Fibroblast of lung (primary cell): ENCODE measurements at regions not wholly inside any gene's neighbourhood (a gene's known extent, or its start where the extent isn't known, plus 50 kb on each side); places are given as distances from the start of the nearest gene placed in this dataset.

Experiments
- DNase-seq, 2 donors: peaks; one replicate each; pipeline versions ENCODE4 v3.0.0 to v3.0.0-alpha.2; 2010; ENCODE audit warnings: low read depth in 2 of 2
- H2AFZ ChIP-seq: 2 replicates; pipeline ENCODE4 v1.5.1; 2012; ENCODE audit warnings: low read length, control low read depth, inconsistent platforms
- H3K27ac ChIP-seq: 2 replicates; pipeline ENCODE4 v1.5.1; 2011; ENCODE audit warnings: low read length, control low read depth; ENCODE audit not compliant: insufficient read depth
- H3K27me3 ChIP-seq: 2 replicates; pipeline ENCODE4 v1.5.1; 2011; ENCODE audit warnings: mild to moderate bottlenecking, low read length; ENCODE audit not compliant: control insufficient read depth, insufficient read depth
- H3K36me3 ChIP-seq: 2 replicates; pipeline ENCODE4 v1.5.1; 2011; ENCODE audit warnings: low read length; ENCODE audit not compliant: control insufficient read depth, insufficient read depth
- H3K4me1 ChIP-seq: 2 replicates; pipeline ENCODE4 v1.5.1; 2011; ENCODE audit warnings: low read length; ENCODE audit not compliant: control insufficient read depth, insufficient read depth; ENCODE audit errors: extremely low read depth
- H3K4me2 ChIP-seq: 2 replicates; pipeline ENCODE4 v1.5.1; 2011; ENCODE audit warnings: low read length, control low read depth; ENCODE audit not compliant: insufficient read depth; ENCODE audit errors: extremely low read depth
- H3K4me3 ChIP-seq, 4 experiments: fragments of 200-600 bp in 1 of 4; sonication (generic) in 1 of 4; replicated peaks in 1 of 4; 2 replicates each; pipeline ENCODE4 v1.5.1; 2011 to 2016; ENCODE audit warnings: low read length in 4 of 4, low read depth in 3 of 4, mild to moderate bottlenecking in 3 of 4, control low read depth in 2 of 4, inconsistent platforms in 1 of 4, mixed read lengths in 1 of 4; ENCODE audit not compliant: insufficient read depth in 1 of 4; ENCODE audit errors: control extremely low read depth in 1 of 4
- H3K79me2 ChIP-seq: 2 replicates; pipeline ENCODE4 v1.5.1; 2012; ENCODE audit warnings: mild to moderate bottlenecking, low read length, inconsistent platforms; ENCODE audit not compliant: control insufficient read depth, insufficient read depth
- H3K9ac ChIP-seq: 2 replicates; pipeline ENCODE4 v1.5.1; 2011; ENCODE audit warnings: mild to moderate bottlenecking, low read length, control low read depth; ENCODE audit not compliant: insufficient read depth
- H3K9me3 ChIP-seq: 2 replicates; pipeline ENCODE4 v1.5.1; 2012; ENCODE audit warnings: low read depth, low read length; ENCODE audit not compliant: control insufficient read depth, insufficient read depth
- H4K20me1 ChIP-seq: 2 replicates; pipeline ENCODE4 v1.5.1; 2011; ENCODE audit warnings: low read length; ENCODE audit not compliant: control insufficient read depth, insufficient read depth; ENCODE audit errors: extremely low read depth
- CTCF ChIP-seq, 2 donors: IDR thresholded peaks in 1 of 2; conservative IDR thresholded peaks in 1 of 2; 1 replicate in 1 of 2; 2 replicates in 1 of 2; pipeline ENCODE4 v1.5.1; 2011 to 2012; ENCODE audit warnings: low read length in 2 of 2, control low read depth in 1 of 2, inconsistent platforms in 1 of 2, low read depth in 1 of 2, mild to moderate bottlenecking in 1 of 2
- EZH2 ChIP-seq: IDR thresholded peaks from 2 replicates; pipeline ENCODE4 v1.5.1; 2012; ENCODE audit warnings: low read length, control low read depth, mild to moderate bottlenecking; ENCODE audit errors: missing control alignments

- no peak overlapping the region for H3K4me2 ChIP-seq
- peaks cover 15% of the 10 kb centered on the region for H3K4me1 ChIP-seq
- DNase-seq = no peak
- H3K4me3 ChIP-seq = no peak overlapping the region
- no peak overlapping the region for H2AFZ ChIP-seq
- H3K9ac ChIP-seq = no peak overlapping the region
- no peaks in the 10 kb centered on the region for H4K20me1 ChIP-seq
- no peaks in the 10 kb centered on the region for H3K79me2 ChIP-seq
- H3K9me3 ChIP-seq = no peaks in the 10 kb centered on the region
- H3K36me3 ChIP-seq = no peaks in the 10 kb centered on the region
- H3K27me3 ChIP-seq = no peaks in the 10 kb centered on the region
- no peak for TF ChIP-seq EZH2
- TF ChIP-seq CTCF (conservative IDR thresholded peaks at IDR 0.05 in 1 of 2, IDR thresholded peaks at IDR 0.05 in 1 of 2; ENCODE audit: low read depth in 1 of 2, low read length in 2 of 2) = no peak
- H3K27ac ChIP-seq = no peak overlapping the region
Measured at GRCh38 chr7:41187322-41187721, 515.6 kb downstream of the INHBA start.

GRCh38 chr7:41185851-41186250 is 517.0 kb downstream of the INHBA start:
- peaks cover 15% of the 10 kb centered on the region for H3K4me1 ChIP-seq
- DNase-seq = no peak

GRCh38 chr7:41183741-41184140 is 519.1 kb downstream of the INHBA start:
- Histone ChIP-seq H3K27ac (no peak overlapping the region), H2AFZ (no peak overlapping the region), H3K9ac (no peak overlapping the region), H3K4me2 (no peak overlapping the region), H3K27me3 (no peaks in the 10 kb centered on the region), H3K79me2 (no peaks in the 10 kb centered on the region), H3K4me3 (no peak overlapping the region), H3K9me3 (no peaks in the 10 kb centered on the region), H3K36me3 (no peaks in the 10 kb centered on the region), H4K20me1 (no peaks in the 10 kb centered on the region), H3K4me1 (peaks cover 8% of the 10 kb centered on the region)
- TF ChIP-seq EZH2 = no peak
- no peak for TF ChIP-seq CTCF (conservative IDR thresholded peaks at IDR 0.05 in 1 of 2, IDR thresholded peaks at IDR 0.05 in 1 of 2; ENCODE audit: low read depth in 1 of 2, low read length in 2 of 2)
- DNase-seq = no peak

More at GRCh38 chr7:41185851-41186250, 517.0 kb downstream of the INHBA start:
- no peaks in the 10 kb centered on the region for H3K36me3 ChIP-seq
- no peak overlapping the region for H3K27ac ChIP-seq
- H3K27me3 ChIP-seq = no peaks in the 10 kb centered on the region
- TF ChIP-seq CTCF (conservative IDR thresholded peaks at IDR 0.05 in 1 of 2, IDR thresholded peaks at IDR 0.05 in 1 of 2; ENCODE audit: low read depth in 1 of 2, low read length in 2 of 2) (no peak), EZH2 (no peak)
- no peaks in the 10 kb centered on the region for H3K79me2 ChIP-seq
- no peak overlapping the region for H3K4me3 ChIP-seq
- no peak overlapping the region for H3K9ac ChIP-seq
- H2AFZ ChIP-seq = no peak overlapping the region
- H3K9me3 ChIP-seq = no peaks in the 10 kb centered on the region
- no peak overlapping the region for H3K4me2 ChIP-seq
- H4K20me1 ChIP-seq = no peaks in the 10 kb centered on the region
